HCT116 (cell line): ENCODE measurements at regions not wholly inside any gene's neighbourhood (a gene's known extent, or its start where the extent isn't known, plus 50 kb on each side); places are given as distances from the start of the nearest gene placed in this dataset.

Experiments
- ATAC-seq: fragments of 200-7000 bp; cut with Tn5 transposase; 2 replicates; pipeline ENCODE4 v1.9.1; 2020; ENCODE audit warnings: mild to moderate bottlenecking, moderate library complexity
- BruUV-seq: library from RNA; stranded (reverse); fragments of 400-500 nt; replicated peaks from 2 replicates; lab custom pipeline; 2021; lab: Mats Ljungman, UMichigan
- CTCF ChIA-PET: fragments of 300-600 bp; sonication (Branson Sonifier 250); formaldehyde crosslinking; loops from one replicate; lab custom pipeline; 2021; ENCODE audit warnings: antibody characterized with exemption; lab: Charles Lee
- POLR2A ChIA-PET: fragments of 300-600, 350-600 bp; sonication (Branson Sonifier 250); formaldehyde crosslinking; loops from one replicate; lab custom pipeline; 2021; ENCODE audit warnings: antibody characterized with exemption; lab: Charles Lee
- RAD21 ChIA-PET, 2 experiments: fragments of 300-600 bp; sonication (Branson Sonifier 250); formaldehyde crosslinking; loops; one replicate each; lab custom pipeline; 2023; ENCODE audit warnings: low total read pairs in 2 of 2; ENCODE audit not compliant: uncharacterized antibody in 2 of 2, unreplicated experiment in 2 of 2, low non-redundant PET in 1 of 2; lab: Charles Lee
- DNase-seq: peaks from one replicate; pipeline ENCODE4 v3.0.0-alpha.2; 2010; ENCODE audit warnings: low read depth, low spot score
- H2AFZ ChIP-seq: fragments of 200-600 bp; shearing (Covaris generic), sonication (generic); 2 replicates; pipeline ENCODE4 v1.6.1; 2017; ENCODE audit warnings: low read depth, mixed run types, mixed read lengths, antibody characterized with exemption, low read length; ENCODE audit not compliant: poor library complexity, severe bottlenecking
- H3K27ac ChIP-seq: 2 replicates; pipeline ENCODE4 v1.5.1; 2012; ENCODE audit warnings: low read depth, low read length
- H3K27me3 ChIP-seq: fragments of 200-600 bp; sonication (generic); 2 replicates; pipeline ENCODE4 v1.6.1; 2016; ENCODE audit warnings: mixed run types, low read length, mixed read lengths; ENCODE audit not compliant: insufficient read depth
- H3K36me3 ChIP-seq, 2 experiments: fragments of 200-500 bp in 1 of 2; fragments of 200-600 bp in 1 of 2; sonication (Bioruptor generic) in 1 of 2; sonication (generic) in 1 of 2; 2 replicates each; pipeline versions ENCODE4 v1.5.1 to v1.6.1; 2014 to 2016; ENCODE audit warnings: low read length in 2 of 2, inconsistent platforms in 1 of 2, mixed read lengths in 1 of 2, mixed run types in 1 of 2; ENCODE audit not compliant: insufficient read depth in 2 of 2, control insufficient read depth in 1 of 2
- H3K4me1 ChIP-seq, 2 experiments: fragments of 200-600 bp in 1 of 2; sonication (generic) in 1 of 2; 2 replicates each; pipeline versions ENCODE4 v1.5.1 to v1.6.1; 2012 to 2017; ENCODE audit warnings: low read length in 2 of 2, inconsistent platforms in 1 of 2, mild to moderate bottlenecking in 1 of 2, mixed read lengths in 1 of 2, mixed run types in 1 of 2, moderate library complexity in 1 of 2; ENCODE audit not compliant: insufficient read depth in 2 of 2, control insufficient read depth in 1 of 2
- H3K4me2 ChIP-seq: fragments of 200-600 bp; sonication (generic); 2 replicates; pipeline ENCODE4 v1.6.1; 2017; ENCODE audit warnings: mixed run types, low read length, mixed read lengths
- H3K4me3 ChIP-seq, 2 experiments: fragments of 200-600 bp in 1 of 2; sonication (generic) in 1 of 2; replicated peaks in 1 of 2; 2 replicates each; pipeline ENCODE4 v1.5.1; 2011 to 2016; ENCODE audit warnings: low read length in 2 of 2, control low read depth in 1 of 2, low read depth in 1 of 2, mild to moderate bottlenecking in 1 of 2, mixed read lengths in 1 of 2, mixed run types in 1 of 2
- H3K79me2 ChIP-seq: fragments of 200-600 bp; sonication (generic); 2 replicates; pipeline ENCODE4 v1.6.1; 2017; ENCODE audit warnings: mild to moderate bottlenecking, mixed run types, low read length, moderate library complexity, mixed read lengths; ENCODE audit not compliant: insufficient read depth
- H3K9ac ChIP-seq: fragments of 200-600 bp; sonication (generic); 2 replicates; pipeline ENCODE4 v1.6.1; 2016; ENCODE audit warnings: low read length, mixed read lengths
- H3K9me2 ChIP-seq: fragments of 200-600 bp; sonication (generic), shearing (Covaris generic); 2 replicates; pipeline ENCODE4 v1.6.1; 2017; ENCODE audit warnings: mixed run types, mild to moderate bottlenecking, moderate library complexity; ENCODE audit not compliant: insufficient read depth
- H3K9me3 ChIP-seq, 2 experiments: fragments of 200-500 bp in 1 of 2; fragments of 200-600 bp in 1 of 2; sonication (Bioruptor generic) in 1 of 2; sonication (generic) in 1 of 2; 2 replicates each; pipeline ENCODE4 v1.6.1; 2014 to 2017; ENCODE audit warnings: low read length in 2 of 2, mixed read lengths in 2 of 2, inconsistent platforms in 1 of 2, low read depth in 1 of 2, mild to moderate bottlenecking in 1 of 2, mixed run types in 1 of 2, moderate library complexity in 1 of 2; ENCODE audit not compliant: control insufficient read depth in 1 of 2, insufficient read depth in 1 of 2
- H4K20me1 ChIP-seq: fragments of 200-600 bp; sonication (generic), shearing (Covaris generic); 2 replicates; pipeline ENCODE4 v1.6.1; 2017; ENCODE audit warnings: mixed run types, mild to moderate bottlenecking, moderate library complexity; ENCODE audit not compliant: insufficient read depth
- EGR1 ChIP-seq: IDR thresholded peaks from 2 replicates; pipeline ENCODE4 v1.6.1; 2012; ENCODE audit warnings: low read depth
- ELF1 ChIP-seq: IDR thresholded peaks from 2 replicates; pipeline ENCODE4 v1.6.1; 2012; ENCODE audit warnings: low read depth, borderline replicate concordance
- JUND ChIP-seq: IDR thresholded peaks from 2 replicates; pipeline ENCODE4 v1.6.1; 2012
- POLR2A ChIP-seq: IDR thresholded peaks from 2 replicates; pipeline ENCODE4 v1.7.0; 2011; ENCODE audit warnings: borderline replicate concordance; ENCODE audit not compliant: insufficient read depth, insufficient read length; ENCODE audit errors: extremely low read depth
- POLR2AphosphoS5 ChIP-seq: IDR thresholded peaks from 2 replicates; pipeline ENCODE4 v1.6.1; 2011; ENCODE audit warnings: mild to moderate bottlenecking, low read depth, low read length, moderate library complexity
- TCF7L2 ChIP-seq: IDR thresholded peaks from 2 replicates; pipeline ENCODE4 v1.7.0; 2011; ENCODE audit warnings: borderline replicate concordance, inconsistent platforms; ENCODE audit not compliant: insufficient read depth, insufficient read length; ENCODE audit errors: extremely low read depth
- YY1 ChIP-seq: IDR thresholded peaks from 2 replicates; pipeline ENCODE4 v1.6.1; 2011; ENCODE audit warnings: low read length, low read depth, moderate library complexity, mild to moderate bottlenecking; ENCODE audit not compliant: insufficient replicate concordance; ENCODE audit errors: extremely low read depth
- intact Hi-C: fragments of 100-400 bp; cut with micrococcal nuclease; formaldehyde crosslinking; loops from 2 replicates; pipeline ENCODE4 v1.10.0; 2022
- TF ChIP-seq, protein P1 (sequence below): IDR thresholded peaks from 2 replicates; pipeline ENCODE4 v1.6.1; 2012; ENCODE audit warnings: low read depth
- TF ChIP-seq, protein P2 (sequence below): IDR thresholded peaks from 2 replicates; pipeline ENCODE4 v1.6.1; 2012
- TF ChIP-seq, protein P3 (sequence below): IDR thresholded peaks from 2 replicates; pipeline ENCODE4 v1.6.1; 2011; ENCODE audit warnings: mild to moderate bottlenecking, low read length, moderate library complexity; ENCODE audit not compliant: insufficient replicate concordance; ENCODE audit errors: extremely low read depth

DNA sequence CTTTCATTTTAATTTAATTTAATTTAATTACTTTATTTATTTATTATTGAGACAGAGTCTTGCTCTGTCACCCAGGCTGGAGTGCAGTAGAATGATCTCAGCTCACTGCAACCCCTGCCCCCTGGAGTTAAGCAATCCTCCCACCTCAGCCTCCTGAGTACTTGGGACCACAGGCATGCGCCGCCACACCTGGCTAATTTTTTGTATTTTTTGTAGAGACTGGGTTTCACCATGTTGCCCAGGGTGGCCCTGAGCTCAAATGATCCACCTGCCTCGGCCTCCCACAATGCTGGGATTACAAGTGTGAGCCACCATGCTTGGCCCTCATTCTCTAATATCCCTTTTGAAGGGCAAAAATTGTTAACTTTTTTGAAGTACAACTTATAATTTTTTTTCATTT, 92.9 kb downstream of the XRCC2 start:
- no peaks in the 10 kb centered on the region for H4K20me1 ChIP-seq
- CTCF ChIA-PET = no interaction called here
- H3K27me3 ChIP-seq = no peaks in the 10 kb centered on the region
- no TSS peak for BruUV-seq
- no peaks in the 10 kb centered on the region for H3K9me2 ChIP-seq
- intact Hi-C loops = no loop called here
- no peak overlapping the region for H3K9ac ChIP-seq
- H3K4me1 ChIP-seq = no peaks in the 10 kb centered on the region
- no peak overlapping the region for H3K4me2 ChIP-seq
- DNase-seq = no peak
- no peaks in the 10 kb centered on the region for H3K36me3 ChIP-seq
- no peak overlapping the region for H2AFZ ChIP-seq
- no peak for ATAC-seq
- RAD21 ChIA-PET = interaction anchor here in 1 of 2 experiments (0.8 kb wide), 1 partner anchor 15 kb away, joined by 4 read pairs; no protein-coding TSS in a partner anchor
- no peaks in the 10 kb centered on the region for H3K9me3 ChIP-seq
- H3K79me2 ChIP-seq = no peaks in the 10 kb centered on the region
- POLR2A ChIA-PET = interaction anchor here (0.6 kb wide), 1 partner anchor 71 kb away, joined by 4 read pairs; no protein-coding TSS in a partner anchor
- no peak for TF ChIP-seq POLR2A
- TF ChIP-seq TCF7L2 = no peak
- TF ChIP-seq YY1 = no peak
- no peak for TF ChIP-seq POLR2AphosphoS5
- no peak for TF ChIP-seq JUND
- no peak for TF ChIP-seq ELF1
- TF ChIP-seq, protein P1, sequence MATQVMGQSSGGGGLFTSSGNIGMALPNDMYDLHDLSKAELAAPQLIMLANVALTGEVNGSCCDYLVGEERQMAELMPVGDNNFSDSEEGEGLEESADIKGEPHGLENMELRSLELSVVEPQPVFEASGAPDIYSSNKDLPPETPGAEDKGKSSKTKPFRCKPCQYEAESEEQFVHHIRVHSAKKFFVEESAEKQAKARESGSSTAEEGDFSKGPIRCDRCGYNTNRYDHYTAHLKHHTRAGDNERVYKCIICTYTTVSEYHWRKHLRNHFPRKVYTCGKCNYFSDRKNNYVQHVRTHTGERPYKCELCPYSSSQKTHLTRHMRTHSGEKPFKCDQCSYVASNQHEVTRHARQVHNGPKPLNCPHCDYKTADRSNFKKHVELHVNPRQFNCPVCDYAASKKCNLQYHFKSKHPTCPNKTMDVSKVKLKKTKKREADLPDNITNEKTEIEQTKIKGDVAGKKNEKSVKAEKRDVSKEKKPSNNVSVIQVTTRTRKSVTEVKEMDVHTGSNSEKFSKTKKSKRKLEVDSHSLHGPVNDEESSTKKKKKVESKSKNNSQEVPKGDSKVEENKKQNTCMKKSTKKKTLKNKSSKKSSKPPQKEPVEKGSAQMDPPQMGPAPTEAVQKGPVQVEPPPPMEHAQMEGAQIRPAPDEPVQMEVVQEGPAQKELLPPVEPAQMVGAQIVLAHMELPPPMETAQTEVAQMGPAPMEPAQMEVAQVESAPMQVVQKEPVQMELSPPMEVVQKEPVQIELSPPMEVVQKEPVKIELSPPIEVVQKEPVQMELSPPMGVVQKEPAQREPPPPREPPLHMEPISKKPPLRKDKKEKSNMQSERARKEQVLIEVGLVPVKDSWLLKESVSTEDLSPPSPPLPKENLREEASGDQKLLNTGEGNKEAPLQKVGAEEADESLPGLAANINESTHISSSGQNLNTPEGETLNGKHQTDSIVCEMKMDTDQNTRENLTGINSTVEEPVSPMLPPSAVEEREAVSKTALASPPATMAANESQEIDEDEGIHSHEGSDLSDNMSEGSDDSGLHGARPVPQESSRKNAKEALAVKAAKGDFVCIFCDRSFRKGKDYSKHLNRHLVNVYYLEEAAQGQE = no peak
- TF ChIP-seq EGR1 = no peak
- TF ChIP-seq, protein P2, sequence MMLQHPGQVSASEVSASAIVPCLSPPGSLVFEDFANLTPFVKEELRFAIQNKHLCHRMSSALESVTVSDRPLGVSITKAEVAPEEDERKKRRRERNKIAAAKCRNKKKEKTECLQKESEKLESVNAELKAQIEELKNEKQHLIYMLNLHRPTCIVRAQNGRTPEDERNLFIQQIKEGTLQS = no peak
- TF ChIP-seq, protein P3, sequence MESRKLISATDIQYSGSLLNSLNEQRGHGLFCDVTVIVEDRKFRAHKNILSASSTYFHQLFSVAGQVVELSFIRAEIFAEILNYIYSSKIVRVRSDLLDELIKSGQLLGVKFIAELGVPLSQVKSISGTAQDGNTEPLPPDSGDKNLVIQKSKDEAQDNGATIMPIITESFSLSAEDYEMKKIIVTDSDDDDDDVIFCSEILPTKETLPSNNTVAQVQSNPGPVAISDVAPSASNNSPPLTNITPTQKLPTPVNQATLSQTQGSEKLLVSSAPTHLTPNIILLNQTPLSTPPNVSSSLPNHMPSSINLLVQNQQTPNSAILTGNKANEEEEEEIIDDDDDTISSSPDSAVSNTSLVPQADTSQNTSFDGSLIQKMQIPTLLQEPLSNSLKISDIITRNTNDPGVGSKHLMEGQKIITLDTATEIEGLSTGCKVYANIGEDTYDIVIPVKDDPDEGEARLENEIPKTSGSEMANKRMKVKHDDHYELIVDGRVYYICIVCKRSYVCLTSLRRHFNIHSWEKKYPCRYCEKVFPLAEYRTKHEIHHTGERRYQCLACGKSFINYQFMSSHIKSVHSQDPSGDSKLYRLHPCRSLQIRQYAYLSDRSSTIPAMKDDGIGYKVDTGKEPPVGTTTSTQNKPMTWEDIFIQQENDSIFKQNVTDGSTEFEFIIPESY = no peak
- no peak overlapping the region for H3K4me3 ChIP-seq
- H3K27ac ChIP-seq = no peak overlapping the region
